Mucosa of descending colon (tissue), 3 donors: ENCODE measurements at regions not wholly inside any gene's neighbourhood (a gene's known extent, or its start where the extent isn't known, plus 50 kb on each side); places are given as distances from the start of the nearest gene placed in this dataset.

Experiments
- ATAC-seq: fragments of 200-7000 bp; cut with Tn5 transposase; one replicate; pipeline ENCODE4 v1.9.1; 2020; ENCODE audit warnings: mild to moderate bottlenecking, moderate library complexity
- DNase-seq, 3 donors: peaks; one replicate each; pipeline ENCODE4 v3.0.0-alpha.2; 2020
- H3K36me3 ChIP-seq: fragments of 200-600 bp; one replicate; pipeline ENCODE4 v1.8.0; 2021; ENCODE audit warnings: low read depth, mild to moderate bottlenecking
- H3K4me1 ChIP-seq: fragments of 200-600 bp; one replicate; pipeline ENCODE4 v1.8.0; 2021; ENCODE audit warnings: low read depth, mild to moderate bottlenecking
- H3K4me3 ChIP-seq: fragments of 200-600 bp; one replicate; pipeline ENCODE4 v1.8.0; 2021; ENCODE audit warnings: mild to moderate bottlenecking
- H3K9me3 ChIP-seq: fragments of 200-600 bp; one replicate; pipeline ENCODE4 v1.8.0; 2021; ENCODE audit warnings: mild to moderate bottlenecking
- CTCF ChIP-seq: fragments of 200-600 bp; IDR thresholded peaks from one replicate; pipeline ENCODE4 v1.8.0; 2022; ENCODE audit warnings: antibody characterized with exemption, mild to moderate bottlenecking
- intact Hi-C, 2 donors: fragments of 100-400 bp; cut with DNase I in 1 of 2; cut with micrococcal nuclease in 1 of 2; formaldehyde crosslinking; loops; one replicate each; pipeline versions ENCODE4 v1.11.0 to v1.11.1; 2022; cut with DNase I, micrococcal nuclease
- donor health status: DM: no; HTN: no; CAD: no; lungs with moderate emphysema.
- donor health status: DM: no; HTN: no; CAD: no.
- donor health status: DM: no; HTN: yes; CAD: no.

DNA sequence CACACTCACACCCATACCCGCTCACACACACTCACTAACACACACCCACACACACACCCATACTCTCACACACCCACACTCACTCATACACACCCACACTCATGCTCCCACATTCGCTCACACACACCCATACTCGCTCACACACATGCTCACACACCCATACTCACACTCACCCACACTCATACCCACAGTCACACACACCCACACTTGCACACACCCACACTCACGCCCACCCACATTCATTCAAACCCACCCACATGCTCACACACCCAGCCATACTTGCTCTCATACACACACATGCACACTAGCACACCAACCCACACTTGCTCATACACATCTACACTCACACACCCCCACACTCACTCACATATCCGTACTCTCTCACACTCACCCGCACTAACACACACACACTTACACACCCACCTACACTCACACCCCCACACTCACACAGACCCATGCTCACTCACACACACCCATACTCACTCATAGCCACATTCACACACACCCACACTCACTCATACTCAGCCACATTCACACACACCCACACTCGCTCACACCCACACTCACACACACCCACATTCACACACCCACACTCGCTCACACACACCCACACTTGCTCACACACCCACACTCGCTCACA, 322.4 kb upstream of the N4BP1 start:
- intact Hi-C loops, result no loop called here
- Histone ChIP-seq H3K9me3 (no peaks in the 10 kb centered on the region), H3K4me1 (no peaks in the 10 kb centered on the region), H3K36me3 (no peaks in the 10 kb centered on the region), H3K4me3 (no peak overlapping the region)
- ATAC-seq, result no peak
- DNase-seq, result no peak
- no peak for TF ChIP-seq CTCF

GRCh38 chr16:48930951-48931553, 321.1 kb upstream of the N4BP1 start:
- Histone ChIP-seq H3K9me3 (no peaks in the 10 kb centered on the region), H3K36me3 (no peaks in the 10 kb centered on the region), H3K4me3 (no peak overlapping the region), H3K4me1 (no peaks in the 10 kb centered on the region)
- DNase-seq (no peak), ATAC-seq (no peak)
- no peak for TF ChIP-seq CTCF
- intact Hi-C loops, result no loop called here

- TF ChIP-seq CTCF, result no peak
- no peaks in the 10 kb centered on the region for H3K36me3 ChIP-seq
- intact Hi-C loops, result no loop called here
- no peaks in the 10 kb centered on the region for H3K4me1 ChIP-seq
- no peak overlapping the region for H3K4me3 ChIP-seq
- ATAC-seq (no peak), DNase-seq (no peak)
- no peaks in the 10 kb centered on the region for H3K9me3 ChIP-seq
These were observed 309.8 kb upstream of the N4BP1 start for GRCh38 chr16:48919791-48920190.

DNA sequence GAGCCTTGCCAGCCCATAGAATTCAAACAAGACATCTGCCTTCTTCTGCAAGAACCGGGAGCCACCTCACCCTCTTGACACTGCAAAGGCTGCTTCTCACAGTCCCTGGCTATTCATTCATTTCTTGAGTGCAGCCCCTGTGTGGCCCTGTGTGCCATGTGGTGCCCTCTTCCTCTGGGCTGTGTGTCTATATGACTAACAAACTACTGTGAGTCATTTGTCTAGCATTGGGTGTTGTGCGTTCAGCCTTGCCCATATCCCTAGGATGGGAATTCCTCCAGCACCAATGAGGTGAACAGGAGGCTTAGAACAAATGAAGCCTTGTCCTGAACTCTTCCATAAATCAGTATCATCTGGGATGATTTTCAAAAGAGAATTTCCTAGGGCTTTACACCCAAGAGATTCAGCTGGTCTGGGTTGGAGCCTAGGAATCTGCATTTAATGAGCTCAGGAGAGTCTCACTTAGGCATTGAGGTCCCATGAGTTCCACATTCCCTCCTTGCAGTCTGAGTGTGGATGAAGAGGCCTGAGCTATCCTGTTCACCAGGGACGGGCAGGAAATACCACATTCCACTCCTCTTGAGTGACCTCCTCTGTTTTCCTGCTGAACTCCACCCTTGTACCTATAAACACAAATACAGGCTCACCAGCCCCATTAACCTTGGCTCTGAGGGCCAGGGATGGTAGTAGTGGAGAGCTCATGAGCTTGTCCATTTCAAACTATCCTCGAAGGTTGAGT, 308.7 kb upstream of the N4BP1 start:
- TF ChIP-seq CTCF, result no peak
- H3K36me3 ChIP-seq, result no peaks in the 10 kb centered on the region
- H3K4me3 ChIP-seq, result no peak overlapping the region
- no peaks in the 10 kb centered on the region for H3K4me1 ChIP-seq
- intact Hi-C loops, result no loop called here
- no peaks in the 10 kb centered on the region for H3K9me3 ChIP-seq
- ATAC-seq (no peak), DNase-seq (no peak)

GRCh38 chr16:48916566-48916965, 306.6 kb upstream of the N4BP1 start:
- no peak for ATAC-seq
- Histone ChIP-seq H3K9me3 (no peaks in the 10 kb centered on the region), H3K36me3 (no peaks in the 10 kb centered on the region), H3K4me1 (no peaks in the 10 kb centered on the region), H3K4me3 (no peak overlapping the region)
- intact Hi-C loops, result no loop called here
- TF ChIP-seq CTCF, result no peak
- no peak for DNase-seq
